HepG2 (cell line): ENCODE measurements at regions not wholly inside any gene's neighbourhood (a gene's known extent, or its start where the extent isn't known, plus 50 kb on each side); places are given as distances from the start of the nearest gene placed in this dataset.

Experiments
- ATAC-seq: fragments of 200-7000 bp; cut with Tn5 transposase; 3 replicates; pipeline ENCODE4 v1.9.1; 2020; ENCODE audit warnings: mild to moderate bottlenecking, moderate library complexity
- BruUV-seq: library from RNA; stranded (reverse); fragments of 400-500 nt; replicated peaks from 2 replicates; lab custom pipeline; 2021; lab: Mats Ljungman, UMichigan
- CTCF ChIA-PET: fragments of 300-600 bp; formaldehyde crosslinking; extraction: SDS; loops from one replicate; lab custom pipeline; 2021; ENCODE audit warnings: low total read pairs, inconsistent platforms, low intra/inter-chr PET ratio; lab: Yijun Ruan, JAX
- POLR2A ChIA-PET: fragments of 350-600 bp; sonication (Branson Sonifier 250); formaldehyde crosslinking; loops from one replicate; lab custom pipeline; 2020; ENCODE audit warnings: antibody characterized with exemption, inconsistent platforms; lab: Yijun Ruan, JAX
- DNase-seq: peaks from one replicate; pipeline ENCODE4 v3.0.0-alpha.2; 2015; ENCODE audit warnings: low spot score
- FAIRE-seq: peaks from 3 replicates; lab custom pipeline; 2011; peaks lifted over from hg19 to GRCh38; lab: Jason Lieb, UNC
- H2AFZ ChIP-seq: one replicate; pipeline ENCODE4 v1.6.1; 2011; ENCODE audit warnings: low read length, inconsistent platforms
- H3K27ac ChIP-seq: fragments of 300-600 bp; 3 replicates; pipeline ENCODE4 v1.8.0; 2011; ENCODE audit warnings: mixed run types, mild to moderate bottlenecking, mixed read lengths, low read length, inconsistent platforms; ENCODE audit not compliant: insufficient read depth; ENCODE audit errors: extremely low read length
- H3K27me3 ChIP-seq, 2 experiments: fragments of 200-600 bp in 1 of 2; 2 replicates in 1 of 2; 3 replicates in 1 of 2; pipeline versions ENCODE4 v1.6.0 to v1.8.0; 2011; ENCODE audit warnings: low read length in 2 of 2, mild to moderate bottlenecking in 2 of 2, moderate library complexity in 2 of 2, inconsistent platforms in 1 of 2; ENCODE audit not compliant: insufficient read depth in 2 of 2, control insufficient read depth in 1 of 2
- H3K36me3 ChIP-seq, 2 experiments: fragments of 200-600 bp in 1 of 2; replicated peaks in 1 of 2; 2 replicates in 1 of 2; 3 replicates in 1 of 2; pipeline versions ENCODE4 v1.5.1 to v1.8.0; 2011; ENCODE audit warnings: low read length in 2 of 2, inconsistent platforms in 1 of 2; ENCODE audit not compliant: insufficient read depth in 2 of 2, control insufficient read depth in 1 of 2
- H3K4me1 ChIP-seq: 2 replicates; pipeline ENCODE4 v1.5.1; 2012; ENCODE audit warnings: low read length, inconsistent platforms; ENCODE audit not compliant: insufficient read depth
- H3K4me2 ChIP-seq: 2 replicates; pipeline ENCODE4 v1.6.0; 2011; ENCODE audit warnings: low read depth, low read length, inconsistent platforms
- H3K4me3 ChIP-seq, 3 experiments: fragments of 200-600 bp in 1 of 3; sonication (generic), shearing (Covaris generic) in 1 of 3; replicated peaks in 1 of 3; 2 replicates each; pipeline ENCODE4 v1.5.1; 2011 to 2016; ENCODE audit warnings: low read length in 3 of 3, inconsistent platforms in 2 of 3, low read depth in 2 of 3, mild to moderate bottlenecking in 2 of 3, control low read depth in 1 of 3, mixed read lengths in 1 of 3; ENCODE audit not compliant: insufficient read depth in 1 of 3
- H3K79me2 ChIP-seq: one replicate; pipeline ENCODE4 v1.6.1; 2011; ENCODE audit warnings: low read length, inconsistent platforms; ENCODE audit not compliant: insufficient read depth
- H3K9ac ChIP-seq: 2 replicates; pipeline ENCODE4 v1.6.0; 2011; ENCODE audit warnings: mild to moderate bottlenecking, low read depth, low read length, inconsistent platforms; ENCODE audit not compliant: insufficient read depth
- H3K9me3 ChIP-seq: 2 replicates; pipeline ENCODE4 v1.5.1; 2012; ENCODE audit warnings: mild to moderate bottlenecking, low read length
- H4K20me1 ChIP-seq: 2 replicates; pipeline ENCODE4 v1.6.0; 2011; ENCODE audit warnings: inconsistent platforms, mild to moderate bottlenecking, low read length, moderate library complexity; ENCODE audit not compliant: insufficient read depth
- CHD4 ChIP-seq: fragments of 200-600 bp; sonication (generic); IDR thresholded peaks from 2 replicates; pipeline ENCODE4 v1.7.0; 2017; ENCODE audit warnings: mild to moderate bottlenecking, low read length, borderline replicate concordance
- FOXA1 ChIP-seq, 2 experiments: fragments of 450-650 bp in 1 of 2; sonication (generic) in 1 of 2; formaldehyde crosslinking in 1 of 2; IDR thresholded peaks; 2 replicates each; pipeline versions ENCODE4 v1.4.0 to v1.6.1; 2016 to 2020; ENCODE audit warnings: missing genetic modification reagents in 1 of 2
- FOXO1 ChIP-seq: sonication (generic); formaldehyde crosslinking; IDR thresholded peaks from 2 replicates; pipeline ENCODE4 v1.4.0; 2020; ENCODE audit warnings: missing genetic modification reagents
- GABPB1 ChIP-seq: IDR thresholded peaks from 2 replicates; pipeline ENCODE4 v1.6.1; 2016; ENCODE audit warnings: mild to moderate bottlenecking, missing genetic modification reagents, moderate library complexity, missing compliant biosample characterization
- HDAC2 ChIP-seq: sonication (generic); formaldehyde crosslinking; IDR thresholded peaks from 2 replicates; pipeline ENCODE4 v1.4.0; 2020; ENCODE audit warnings: missing genetic modification reagents
- HMG20A ChIP-seq: IDR thresholded peaks from 2 replicates; pipeline ENCODE4 v1.6.1; 2016; ENCODE audit warnings: borderline replicate concordance
- KLF12 ChIP-seq: sonication (generic); formaldehyde crosslinking; IDR thresholded peaks from 2 replicates; pipeline ENCODE4 v1.4.0; 2020; ENCODE audit warnings: missing genetic modification reagents, borderline replicate concordance
- RAD21 ChIP-seq: fragments of 450-650 bp; formaldehyde crosslinking; IDR thresholded peaks from 2 replicates; pipeline ENCODE4 v1.5.0; 2020; ENCODE audit warnings: mild to moderate bottlenecking
- ZSCAN31 ChIP-seq: sonication (generic); formaldehyde crosslinking; IDR thresholded peaks from 2 replicates; pipeline ENCODE4 v1.5.0; 2020; ENCODE audit warnings: low read depth, mild to moderate bottlenecking, missing genetic modification reagents
- WGBS: methylation state at CpG from one replicate; pipeline ENCODE4 v1.1.6; 2017; ENCODE audit warnings: low lambda C conversion rate; 5-methylcytosine and 5-hydroxymethylcytosine counted together
- in situ Hi-C: cut with HindIII; loops from 2 replicates; pipeline ENCODE4 v1.10.0; 2017; ENCODE audit warnings: low pct_unique_long_range_greater_than_20kb; ENCODE audit not compliant: extremely low pct_ligation_motif_present
- intact Hi-C: fragments of 100-400 bp; cut with micrococcal nuclease; formaldehyde crosslinking; loops from one replicate; pipeline ENCODE4 v1.10.0; 2022; ENCODE audit not compliant: unreplicated experiment
- TF ChIP-seq, protein P1 (sequence below): sonication (generic); formaldehyde crosslinking; IDR thresholded peaks from 2 replicates; pipeline ENCODE4 v1.5.0; 2020; ENCODE audit warnings: mild to moderate bottlenecking, missing genetic modification reagents

DNA sequence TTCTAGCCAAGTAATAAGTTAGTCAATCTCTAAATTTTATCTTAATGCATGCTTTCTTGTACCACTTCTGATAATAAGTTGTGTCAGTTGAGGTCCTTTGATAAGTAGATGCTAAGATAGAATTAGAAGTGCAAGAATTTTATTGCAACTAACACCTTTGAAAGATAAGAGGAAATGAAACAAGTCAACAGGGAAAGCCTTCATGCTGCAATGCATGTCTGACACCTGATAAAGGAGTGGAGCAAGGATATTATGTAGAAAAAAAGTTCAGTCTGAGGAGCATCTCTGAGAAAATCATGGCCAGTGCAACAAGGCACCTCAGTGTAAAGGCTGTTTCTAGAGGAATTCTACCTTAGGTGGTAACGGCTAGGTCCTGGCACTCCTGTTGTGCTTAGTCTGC, 210.7 kb upstream of the PPP1R2C start:
- FAIRE-seq (no peak), ATAC-seq (no peak), DNase-seq (no peak)
- Histone ChIP-seq H3K4me2 (no peak overlapping the region), H3K9me3 (no peaks in the 10 kb centered on the region), H3K27me3 (no peaks in the 10 kb centered on the region), H3K9ac (no peak overlapping the region), H3K4me1 (no peaks in the 10 kb centered on the region), H2AFZ (no peak overlapping the region), H3K27ac (no peak overlapping the region), H3K79me2 (no peaks in the 10 kb centered on the region), H4K20me1 (no peaks in the 10 kb centered on the region), H3K36me3 (no peaks in the 10 kb centered on the region), H3K4me3 (no peak overlapping the region)
- TF ChIP-seq ZSCAN31 (CRISPR knock-in tag) (no peak), RAD21 (CRISPR knock-in tag) (no peak), HMG20A (CRISPR knock-in tag) (no peak), FOXO1 (CRISPR knock-in tag) (no peak), GABPB1 (no peak), KLF12 (CRISPR knock-in tag) (no peak), FOXA1 (IDR thresholded peaks at IDR 0.05) (no peak), FOXA1 (CRISPR knock-in tag; IDR thresholded peaks at IDR 0.05) (no peak), CHD4 (no peak), HDAC2 (CRISPR knock-in tag) (no peak)
- TF ChIP-seq, protein P1, sequence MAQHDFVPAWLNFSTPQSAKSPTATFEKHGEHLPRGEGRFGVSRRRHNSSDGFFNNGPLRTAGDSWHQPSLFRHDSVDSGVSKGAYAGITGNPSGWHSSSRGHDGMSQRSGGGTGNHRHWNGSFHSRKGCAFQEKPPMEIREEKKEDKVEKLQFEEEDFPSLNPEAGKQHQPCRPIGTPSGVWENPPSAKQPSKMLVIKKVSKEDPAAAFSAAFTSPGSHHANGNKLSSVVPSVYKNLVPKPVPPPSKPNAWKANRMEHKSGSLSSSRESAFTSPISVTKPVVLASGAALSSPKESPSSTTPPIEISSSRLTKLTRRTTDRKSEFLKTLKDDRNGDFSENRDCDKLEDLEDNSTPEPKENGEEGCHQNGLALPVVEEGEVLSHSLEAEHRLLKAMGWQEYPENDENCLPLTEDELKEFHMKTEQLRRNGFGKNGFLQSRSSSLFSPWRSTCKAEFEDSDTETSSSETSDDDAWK (CRISPR knock-in tag): no peak
- POLR2A ChIA-PET: no interaction called here
- intact Hi-C loops (no loop called here), in situ Hi-C loops (no loop called here)
- no CpG with 5 or more reads among the region's 1 CpG for WGBS
- CTCF ChIA-PET: no interaction called here
- no TSS peak for BruUV-seq
